ENCODE measurements at regions not wholly inside any gene's neighbourhood (a gene's known extent, or its start where the extent isn't known, plus 50 kb on each side); places are given as distances from the start of the nearest gene placed in this dataset.

DNA sequence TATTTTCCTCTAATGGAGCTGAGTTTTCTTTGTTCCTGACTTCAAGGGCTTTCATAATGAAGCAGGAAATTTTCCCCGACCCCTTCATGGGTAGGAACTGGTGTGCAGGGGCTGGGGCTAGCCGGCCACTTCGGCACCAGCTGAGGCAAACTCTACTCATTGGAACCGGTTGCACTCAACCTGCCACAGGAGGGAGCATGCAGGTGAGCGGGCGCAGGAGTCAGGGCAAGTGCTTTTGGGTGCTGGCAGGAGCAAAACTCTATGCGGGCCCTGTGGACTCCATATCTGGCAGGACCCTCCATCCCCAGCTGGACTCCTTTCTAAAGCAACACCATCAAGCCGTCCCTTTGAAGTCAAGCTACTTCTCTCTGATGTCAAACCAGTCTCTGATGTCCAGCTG lies 244.2 kb downstream of the EPM2A start:
- TF ChIP-seq, protein P1, sequence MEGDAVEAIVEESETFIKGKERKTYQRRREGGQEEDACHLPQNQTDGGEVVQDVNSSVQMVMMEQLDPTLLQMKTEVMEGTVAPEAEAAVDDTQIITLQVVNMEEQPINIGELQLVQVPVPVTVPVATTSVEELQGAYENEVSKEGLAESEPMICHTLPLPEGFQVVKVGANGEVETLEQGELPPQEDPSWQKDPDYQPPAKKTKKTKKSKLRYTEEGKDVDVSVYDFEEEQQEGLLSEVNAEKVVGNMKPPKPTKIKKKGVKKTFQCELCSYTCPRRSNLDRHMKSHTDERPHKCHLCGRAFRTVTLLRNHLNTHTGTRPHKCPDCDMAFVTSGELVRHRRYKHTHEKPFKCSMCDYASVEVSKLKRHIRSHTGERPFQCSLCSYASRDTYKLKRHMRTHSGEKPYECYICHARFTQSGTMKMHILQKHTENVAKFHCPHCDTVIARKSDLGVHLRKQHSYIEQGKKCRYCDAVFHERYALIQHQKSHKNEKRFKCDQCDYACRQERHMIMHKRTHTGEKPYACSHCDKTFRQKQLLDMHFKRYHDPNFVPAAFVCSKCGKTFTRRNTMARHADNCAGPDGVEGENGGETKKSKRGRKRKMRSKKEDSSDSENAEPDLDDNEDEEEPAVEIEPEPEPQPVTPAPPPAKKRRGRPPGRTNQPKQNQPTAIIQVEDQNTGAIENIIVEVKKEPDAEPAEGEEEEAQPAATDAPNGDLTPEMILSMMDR (IDR thresholded peaks at IDR 0.05), result no peak
- no peak for TF ChIP-seq EZH2 (IDR thresholded peaks at IDR 0.05; ENCODE audit: borderline replicate concordance, insufficient read depth, low read depth, low read length, poor library complexity, severe bottlenecking)
